Esophagus muscularis mucosa (tissue), 4 donors: ENCODE measurements at regions not wholly inside any gene's neighbourhood (a gene's known extent, or its start where the extent isn't known, plus 50 kb on each side); places are given as distances from the start of the nearest gene placed in this dataset.

ENCODE experiments used
- CTCF ChIP-seq, 3 experiments: fragments of 200-600 bp in 2 of 3; fragments of 450-650 bp in 1 of 3; sonication (generic) in 2 of 3; IDR thresholded peaks; one replicate each; pipeline ENCODE4 v1.5.1; 2017 to 2019; ENCODE audit warnings: antibody characterized with exemption in 3 of 3, mild to moderate bottlenecking in 2 of 3, moderate library complexity in 1 of 3
- EP300 ChIP-seq: sonication (generic); formaldehyde crosslinking; IDR thresholded peaks from one replicate; pipeline ENCODE4 v1.6.1; 2017; ENCODE audit warnings: antibody characterized with exemption
- POLR2A ChIP-seq: fragments of 450-650 bp; IDR thresholded peaks from one replicate; pipeline ENCODE4 v1.6.1; 2017; ENCODE audit warnings: antibody characterized with exemption, moderate library complexity, mild to moderate bottlenecking, low read depth

GRCh38 chr7:10739401-10739800, 234.3 kb upstream of the PHF14 start:
- TF ChIP-seq CTCF (IDR thresholded peaks at IDR 0.05) (no peak), EP300 (no peak), POLR2A (no peak)
